ENCODE measurements at regions not wholly inside any gene's neighbourhood (a gene's known extent, or its start where the extent isn't known, plus 50 kb on each side); places are given as distances from the start of the nearest gene placed in this dataset.

DNA sequence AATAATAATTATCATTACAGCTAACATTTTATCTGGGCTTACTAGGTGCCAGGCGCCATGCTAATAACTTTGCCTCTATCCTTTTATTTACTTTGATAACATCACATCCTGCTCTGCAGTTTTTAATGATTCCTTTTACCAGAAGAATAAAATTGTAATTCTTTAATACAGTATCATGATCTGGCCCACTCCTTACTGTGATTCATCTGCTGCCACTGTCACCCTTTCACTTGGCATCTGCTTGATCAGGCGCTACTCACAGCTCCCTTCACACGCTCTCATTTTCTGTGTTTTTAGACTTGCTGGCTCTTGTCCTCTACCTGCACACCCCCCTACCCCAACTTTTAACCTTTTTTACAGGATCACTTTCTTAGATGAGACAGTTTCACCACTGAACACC, 167.5 kb downstream of the NTMT2 start:
- Histone ChIP-seq H3K23ac (ENCODE audit: insufficient read length) (no peak overlapping the region), H2AFZ (ENCODE audit: low read length) (no peak overlapping the region), H3K9ac (replicated peaks in 1 of 4; ENCODE audit: extremely low read depth in 1 of 4, low read depth in 3 of 4, low read length in 3 of 4) (no peak overlapping the region), H3K79me1 (ENCODE audit: low read depth, low read length) (no peaks in the 10 kb centered on the region), H3K27ac (ENCODE audit: low read depth, low read length) (no peak overlapping the region), H3K79me2 (ENCODE audit: control insufficient read depth in 1 of 2, insufficient read depth in 2 of 2, low read length in 2 of 2) (no peaks in the 10 kb centered on the region), H4K8ac (ENCODE audit: extremely low read depth, insufficient read depth, low read length) (no peak overlapping the region), H3K4me2 (ENCODE audit: insufficient read depth in 1 of 2, low read depth in 2 of 2, low read length in 2 of 2) (no peak overlapping the region), H3K4me1 (replicated peaks in 1 of 4; ENCODE audit: control insufficient read depth in 3 of 4, insufficient read depth in 4 of 4, low read length in 3 of 4) (0 out of 7 replicates have a peak, but pooled peaks cover 0 to 2% (median 0%) of the 10 kb centered on the region in 4 experiments), H3K18ac (ENCODE audit: extremely low read depth, low read length) (no peak overlapping the region), H2BK20ac (ENCODE audit: low read length) (no peak overlapping the region), H3K36me3 (ENCODE audit: control insufficient read depth in 2 of 4, insufficient read depth in 4 of 4, low read length in 3 of 4) (no peaks in the 10 kb centered on the region), H3K27me3 (replicated peaks in 1 of 4; ENCODE audit: control insufficient read depth in 3 of 4, extremely low read depth in 1 of 4, insufficient read depth in 3 of 4, low read length in 3 of 4) (no peaks in the 10 kb centered on the region), H3K4ac (replicated peaks; ENCODE audit: insufficient read length, low read depth, low read length) (no peak overlapping the region), H4K91ac (replicated peaks; ENCODE audit: insufficient read length, low read length) (no peak overlapping the region), H3K9me3 (ENCODE audit: insufficient read depth in 2 of 2, low read depth in 1 of 2, low read length in 1 of 2) (no peaks in the 10 kb centered on the region), H2BK5ac (ENCODE audit: low read depth, low read length) (no peak overlapping the region), H3K23me2 (ENCODE audit: low read depth, low read length) (no peaks in the 10 kb centered on the region), H2BK120ac (replicated peaks; ENCODE audit: low read depth, low read length) (no peak overlapping the region), H3K56ac (replicated peaks; ENCODE audit: insufficient read length, low read depth, low read length) (no peak overlapping the region), H4K20me1 (replicated peaks in 1 of 2; ENCODE audit: control insufficient read depth in 1 of 2, insufficient read depth in 2 of 2, low read length in 2 of 2) (no peaks in the 10 kb centered on the region), H2AK5ac (ENCODE audit: low read depth, low read length) (no peak overlapping the region), H2BK12ac (ENCODE audit: low read depth, low read length) (no peak overlapping the region), H4K5ac (ENCODE audit: insufficient read length, low read depth, low read length) (no peak overlapping the region), H3K4me3 (ENCODE audit: extremely low read depth in 1 of 4, insufficient read depth in 2 of 4, low read depth in 3 of 4, low read length in 4 of 4) (no peak overlapping the region), H3K14ac (ENCODE audit: insufficient read length) (no peak overlapping the region), H2BK15ac (ENCODE audit: low read length) (no peak overlapping the region)
- FAIRE-seq (no peak), DNase-seq (ENCODE audit: low read depth in 1 of 2, low spot score in 2 of 2) (no peak)
- POLR2A ChIA-PET (ENCODE audit: partially characterized antibody), result no interaction called here
- WGBS, 2 experiments (ENCODE audit: extremely low coverage in 1 of 2, insufficient coverage in 1 of 2, insufficient read length in 1 of 2, insufficient replicate concordance in 2 of 2, low coverage in 1 of 2, low lambda C conversion rate in 2 of 2, missing lambda C conversion rate in 1 of 2), result 98% methylated on average over 3 of the region's 3 CpGs; no CpG with 5 or more reads in 1 of the 2 experiments
- CTCF ChIA-PET (ENCODE audit: partially characterized antibody), result no interaction called here
- TF ChIP-seq, protein P1, sequence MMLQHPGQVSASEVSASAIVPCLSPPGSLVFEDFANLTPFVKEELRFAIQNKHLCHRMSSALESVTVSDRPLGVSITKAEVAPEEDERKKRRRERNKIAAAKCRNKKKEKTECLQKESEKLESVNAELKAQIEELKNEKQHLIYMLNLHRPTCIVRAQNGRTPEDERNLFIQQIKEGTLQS (IDR thresholded peaks at IDR 0.05; ENCODE audit: insufficient read depth, low read depth, low read length), result no peak
- TF ChIP-seq TCF12 (IDR thresholded peaks at IDR 0.05; ENCODE audit: low read depth, low read length), result no peak
- no peak for TF ChIP-seq SP4 (IDR thresholded peaks at IDR 0.05; ENCODE audit: low read length)
- TF ChIP-seq ASH2L (IDR thresholded peaks at IDR 0.05; ENCODE audit: low read length), result no peak
- TF ChIP-seq KDM5A (IDR thresholded peaks at IDR 0.05; ENCODE audit: low read length), result no peak
- TF ChIP-seq, protein P2, sequence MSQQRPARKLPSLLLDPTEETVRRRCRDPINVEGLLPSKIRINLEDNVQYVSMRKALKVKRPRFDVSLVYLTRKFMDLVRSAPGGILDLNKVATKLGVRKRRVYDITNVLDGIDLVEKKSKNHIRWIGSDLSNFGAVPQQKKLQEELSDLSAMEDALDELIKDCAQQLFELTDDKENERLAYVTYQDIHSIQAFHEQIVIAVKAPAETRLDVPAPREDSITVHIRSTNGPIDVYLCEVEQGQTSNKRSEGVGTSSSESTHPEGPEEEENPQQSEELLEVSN (IDR thresholded peaks at IDR 0.05), result no peak
- TF ChIP-seq TAF7 (optimal IDR thresholded peaks at IDR 0.05; ENCODE audit: borderline replicate concordance, low read depth, low read length), result no peak
- TF ChIP-seq YY1 (IDR thresholded peaks at IDR 0.05; ENCODE audit: low read depth, low read length), result no peak
- TF ChIP-seq CHD1 (IDR thresholded peaks at IDR 0.05; ENCODE audit: low read depth, low read length), result no peak
- no peak for TF ChIP-seq PHF8 (conservative IDR thresholded peaks at IDR 0.05; ENCODE audit: low read depth, low read length)

Data from H1 (cell line).